GM12878 (cell line): ENCODE measurements at regions not wholly inside any gene's neighbourhood (a gene's known extent, or its start where the extent isn't known, plus 50 kb on each side); places are given as distances from the start of the nearest gene placed in this dataset.

Experiments used
- ATAC-seq: fragments of 200-7000 bp; cut with Tn5 transposase; 3 replicates; pipeline ENCODE4 v1.9.1; 2020; ENCODE audit warnings: mild to moderate bottlenecking, moderate library complexity
- BruUV-seq: library from RNA; stranded (reverse); fragments of 400-500 nt; replicated peaks from 2 replicates; lab custom pipeline; 2021; lab: Mats Ljungman, UMichigan
- CTCF ChIA-PET: fragments of 300-600 bp; sonication (Branson Sonifier 250); formaldehyde crosslinking; extraction: SDS; loops from one replicate; lab custom pipeline; 2021; ENCODE audit warnings: inconsistent platforms; lab: Yijun Ruan, JAX
- POLR2A ChIA-PET: fragments of 350-600 bp; formaldehyde crosslinking; extraction: SDS; loops from one replicate; lab custom pipeline; 2021; ENCODE audit warnings: inconsistent platforms; lab: Charles Lee
- RAD21 ChIA-PET: fragments of 300-600 bp; sonication (Branson Sonifier 250); formaldehyde crosslinking; loops from one replicate; lab custom pipeline; 2023; ENCODE audit warnings: antibody characterized with exemption; ENCODE audit not compliant: unreplicated experiment; lab: Charles Lee
- SMC1A ChIA-PET: fragments of 300-600 bp; sonication (Branson Sonifier 250); formaldehyde crosslinking; loops from one replicate; lab custom pipeline; 2023; ENCODE audit not compliant: unreplicated experiment, uncharacterized antibody; lab: Charles Lee
- DNase-seq: peaks from one replicate; pipeline ENCODE4 v3.0.0-alpha.2; 2011; ENCODE audit warnings: low read depth, low spot score
- FAIRE-seq: peaks from 3 replicates; lab custom pipeline; 2011; peaks lifted over from hg19 to GRCh38; lab: Jason Lieb, UNC
- H2AFZ ChIP-seq: 2 replicates; pipeline ENCODE4 v1.6.0; 2011; ENCODE audit warnings: low read depth, low read length, control low read depth; ENCODE audit not compliant: control insufficient read depth
- H3K27ac ChIP-seq: 2 replicates; pipeline ENCODE4 v1.5.1; 2011; ENCODE audit warnings: control low read depth; ENCODE audit not compliant: control insufficient read depth, insufficient read depth
- H3K27me3 ChIP-seq, 2 experiments: replicated peaks in 1 of 2; 2 replicates each; pipeline versions ENCODE4 v1.6.0 to v1.6.1; 2011; ENCODE audit warnings: low read length in 1 of 2; ENCODE audit not compliant: control insufficient read depth in 2 of 2, insufficient read depth in 2 of 2
- H3K36me3 ChIP-seq, 2 experiments: 2 replicates each; pipeline ENCODE4 v1.5.1; 2011; ENCODE audit warnings: low read length in 1 of 2; ENCODE audit not compliant: control insufficient read depth in 2 of 2, insufficient read depth in 2 of 2
- H3K4me1 ChIP-seq: 2 replicates; pipeline ENCODE4 v1.6.1; 2011; ENCODE audit warnings: mild to moderate bottlenecking, low read length, moderate library complexity, mixed read lengths; ENCODE audit not compliant: control insufficient read depth, insufficient read depth
- H3K4me2 ChIP-seq: 2 replicates; pipeline ENCODE4 v1.6.0; 2011; ENCODE audit warnings: control low read depth; ENCODE audit not compliant: control insufficient read depth, insufficient read depth
- H3K4me3 ChIP-seq: fragments of 200-600 bp; sonication (generic); 2 replicates; pipeline ENCODE4 v1.5.1; 2016
- H3K79me2 ChIP-seq: 2 replicates; pipeline ENCODE4 v1.6.0; 2011; ENCODE audit warnings: low read length; ENCODE audit not compliant: control insufficient read depth, insufficient read depth
- H3K9ac ChIP-seq: 2 replicates; pipeline ENCODE4 v1.8.0; 2011; ENCODE audit warnings: low read length, control low read depth, mixed read lengths; ENCODE audit not compliant: control insufficient read depth, insufficient read depth
- H3K9me3 ChIP-seq: replicated peaks from 3 replicates; pipeline ENCODE4 v1.5.1; 2011; ENCODE audit warnings: mild to moderate bottlenecking, low read length; ENCODE audit not compliant: control insufficient read depth, insufficient read depth
- H4K20me1 ChIP-seq: 2 replicates; pipeline ENCODE4 v1.6.0; 2011; ENCODE audit not compliant: control insufficient read depth, insufficient read depth
- CHD1 ChIP-seq: IDR thresholded peaks from 2 replicates; pipeline ENCODE4 v1.6.1; 2012; ENCODE audit warnings: low read depth, low read length, improper control_type of control experiment
- EED ChIP-seq: sonication (generic); IDR thresholded peaks from 2 replicates; pipeline ENCODE4 v1.6.1; 2016; ENCODE audit warnings: antibody characterized with exemption, low read depth
- EP300 ChIP-seq, 2 experiments: fragments of 150-350 bp in 1 of 2; IDR thresholded peaks; 2 replicates each; pipeline ENCODE4 v1.6.1; 2011 to 2012; ENCODE audit warnings: low read depth in 2 of 2, low read length in 2 of 2, borderline replicate concordance in 1 of 2, improper control_type of control experiment in 1 of 2, inconsistent platforms in 1 of 2; ENCODE audit not compliant: control insufficient read depth in 1 of 2
- IKZF1 ChIP-seq: fragments of 450-650 bp; conservative IDR thresholded peaks from 2 replicates; pipeline ENCODE4 v1.6.1; 2017; ENCODE audit warnings: antibody characterized with exemption, mild to moderate bottlenecking
- MYB ChIP-seq: fragments of 150-350 bp; IDR thresholded peaks from 2 replicates; pipeline ENCODE4 v1.6.1; 2014; ENCODE audit warnings: mild to moderate bottlenecking, low read depth, low read length, borderline replicate concordance
- NR2F1 ChIP-seq: fragments of 450-650 bp; conservative IDR thresholded peaks from 2 replicates; pipeline ENCODE4 v1.6.1; 2017; ENCODE audit warnings: mild to moderate bottlenecking
- PBX3 ChIP-seq: IDR thresholded peaks from 2 replicates; pipeline ENCODE4 v1.6.1; 2011; ENCODE audit warnings: mild to moderate bottlenecking, low read depth, low read length, moderate library complexity; ENCODE audit not compliant: insufficient replicate concordance
- POLR2A ChIP-seq: IDR thresholded peaks from 2 replicates; pipeline ENCODE4 v1.6.1; 2011; ENCODE audit warnings: low read depth, mild to moderate bottlenecking, low read length
- RAD51 ChIP-seq: fragments of 450-650 bp; IDR thresholded peaks from 2 replicates; pipeline ENCODE4 v1.6.1; 2016; ENCODE audit warnings: moderate library complexity, mild to moderate bottlenecking, inconsistent platforms
- RBBP5 ChIP-seq: fragments of 200-600 bp; sonication (generic); conservative IDR thresholded peaks from 2 replicates; pipeline ENCODE4 v1.6.1; 2016
- SMARCA5 ChIP-seq: fragments of 450-650 bp; IDR thresholded peaks from 2 replicates; pipeline ENCODE4 v1.6.1; 2017; ENCODE audit warnings: mild to moderate bottlenecking
- USF2 ChIP-seq: IDR thresholded peaks from 2 replicates; pipeline ENCODE4 v1.6.1; 2011; ENCODE audit warnings: low read depth, low read length, improper control_type of control experiment, borderline replicate concordance
- WGBS: methylation state at CpG from one replicate; pipeline ENCODE4 v1.1.6; 2016; ENCODE audit warnings: low lambda C conversion rate; ENCODE audit not compliant: insufficient replicate concordance, insufficient coverage; ENCODE audit errors: missing lambda C conversion rate; 5-methylcytosine and 5-hydroxymethylcytosine counted together
- in situ Hi-C: fragments of 300-500 bp; cut with MboI; formaldehyde crosslinking; loops from 9 replicates; pipeline ENCODE4 v1.14.3; 2018; ENCODE audit warnings: mixed read lengths
- intact Hi-C: fragments of 100-400 bp; cut with micrococcal nuclease; formaldehyde crosslinking; loops from one replicate; pipeline ENCODE4 v1.14.2; 2022; ENCODE audit not compliant: unreplicated experiment
- TF ChIP-seq, protein P1 (sequence below): IDR thresholded peaks from 2 replicates; pipeline ENCODE4 v1.6.1; 2012; ENCODE audit warnings: low read length, inconsistent platforms

DNA sequence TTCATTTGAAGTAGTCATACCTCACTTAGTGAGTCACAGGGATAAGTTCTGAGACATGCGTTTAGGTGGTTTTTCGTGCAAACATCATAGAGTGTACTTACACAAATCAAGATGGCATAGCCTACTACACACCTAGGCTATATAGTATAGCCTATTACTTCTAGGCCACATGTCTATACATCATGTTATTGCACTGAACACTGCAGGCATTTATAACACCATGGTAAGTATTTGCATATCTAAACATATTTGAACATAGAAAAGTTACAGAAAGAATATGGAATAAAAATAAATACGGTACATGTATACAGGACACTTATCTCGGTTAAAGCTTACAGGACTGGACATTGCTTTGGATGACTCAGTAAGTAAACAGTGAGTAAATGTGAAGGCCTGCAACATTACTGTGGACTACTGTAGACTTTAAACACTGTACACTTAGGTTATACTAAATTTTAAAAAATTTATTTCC lies 670.6 kb downstream of the SLC16A7 start:
- Histone ChIP-seq H3K4me3 (no peak overlapping the region), H3K36me3 (no peaks in the 10 kb centered on the region), H3K9ac (no peak overlapping the region), H3K9me3 (no peaks in the 10 kb centered on the region), H2AFZ (no peak overlapping the region), H3K4me2 (no peak overlapping the region), H3K79me2 (no peaks in the 10 kb centered on the region), H3K4me1 (no peaks in the 10 kb centered on the region), H3K27me3 (no peaks in the 10 kb centered on the region), H4K20me1 (no peaks in the 10 kb centered on the region), H3K27ac (no peak overlapping the region)
- ChIA-PET SMC1A (no interaction called here), RAD21 (no interaction called here), CTCF (interaction anchor here (1.6 kb wide), 1 partner anchor 9 kb away, joined by 3 read pairs; no protein-coding TSS in a partner anchor), POLR2A (no interaction called here)
- intact Hi-C loops (no loop called here), in situ Hi-C loops (no loop called here)
- FAIRE-seq (no peak), DNase-seq (no peak), ATAC-seq (no peak)
- WGBS = 41% methylated on average over 4 of the region's 4 CpGs
- no TSS peak for BruUV-seq
- TF ChIP-seq NR2F1 (no peak), PBX3 (no peak), EED (no peak), EP300 (IDR thresholded peaks at IDR 0.05; ENCODE audit: borderline replicate concordance in 1 of 2, control insufficient read depth in 1 of 2, low read depth in 2 of 2, low read length in 2 of 2) (no peak), MYB (no peak), USF2 (no peak), CHD1 (no peak), SMARCA5 (no peak), RAD51 (no peak), IKZF1 (no peak), POLR2A (no peak), RBBP5 (no peak)
- TF ChIP-seq, protein P1, sequence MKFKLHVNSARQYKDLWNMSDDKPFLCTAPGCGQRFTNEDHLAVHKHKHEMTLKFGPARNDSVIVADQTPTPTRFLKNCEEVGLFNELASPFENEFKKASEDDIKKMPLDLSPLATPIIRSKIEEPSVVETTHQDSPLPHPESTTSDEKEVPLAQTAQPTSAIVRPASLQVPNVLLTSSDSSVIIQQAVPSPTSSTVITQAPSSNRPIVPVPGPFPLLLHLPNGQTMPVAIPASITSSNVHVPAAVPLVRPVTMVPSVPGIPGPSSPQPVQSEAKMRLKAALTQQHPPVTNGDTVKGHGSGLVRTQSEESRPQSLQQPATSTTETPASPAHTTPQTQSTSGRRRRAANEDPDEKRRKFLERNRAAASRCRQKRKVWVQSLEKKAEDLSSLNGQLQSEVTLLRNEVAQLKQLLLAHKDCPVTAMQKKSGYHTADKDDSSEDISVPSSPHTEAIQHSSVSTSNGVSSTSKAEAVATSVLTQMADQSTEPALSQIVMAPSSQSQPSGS = no peak
